Neural progenitor cell (in vitro differentiated cells): ENCODE measurements at regions not wholly inside any gene's neighbourhood (a gene's known extent, or its start where the extent isn't known, plus 50 kb on each side); places are given as distances from the start of the nearest gene placed in this dataset.

Source experiments
- DNase-seq: peaks from one replicate; pipeline ENCODE4 v3.0.0-alpha.2; 2016; ENCODE audit warnings: low spot score
- H2AFZ ChIP-seq: fragments of 200-600 bp; sonication (generic); replicated peaks from 2 replicates; pipeline ENCODE4 v1.6.1; 2016; ENCODE audit warnings: antibody characterized with exemption
- H3F3A ChIP-seq: fragments of 200-600 bp; sonication (generic); 2 replicates; pipeline ENCODE4 v1.6.1; 2016; ENCODE audit warnings: antibody characterized with exemption, low read depth
- H3K27ac ChIP-seq: fragments of 200-600 bp; sonication (generic); 2 replicates; pipeline ENCODE4 v1.5.1; 2016; ENCODE audit warnings: mild to moderate bottlenecking
- H3K27me3 ChIP-seq: fragments of 200-600 bp; sonication (generic); 2 replicates; pipeline ENCODE4 v1.6.1; 2016; ENCODE audit warnings: mild to moderate bottlenecking, moderate library complexity
- H3K36me3 ChIP-seq: fragments of 200-600 bp; sonication (generic); 2 replicates; pipeline ENCODE4 v1.5.1; 2016
- H3K4me1 ChIP-seq: fragments of 200-600 bp; sonication (generic); 2 replicates; pipeline ENCODE4 v1.6.1; 2016; ENCODE audit warnings: mixed run types
- H3K4me2 ChIP-seq: fragments of 200-600 bp; sonication (generic); 2 replicates; pipeline ENCODE4 v1.6.1; 2016
- H3K4me3 ChIP-seq: fragments of 200-600 bp; sonication (generic); 2 replicates; pipeline ENCODE4 v1.5.1; 2016
- H3K79me2 ChIP-seq: fragments of 200-600 bp; sonication (generic); 2 replicates; pipeline ENCODE4 v1.6.1; 2016; ENCODE audit warnings: low read depth
- H3K9ac ChIP-seq: fragments of 200-600 bp; sonication (generic); 2 replicates; pipeline ENCODE4 v1.6.1; 2016
- H3K9me3 ChIP-seq: fragments of 200-600 bp; sonication (generic); 2 replicates; pipeline ENCODE4 v1.5.1; 2016; ENCODE audit warnings: low read depth
- H4K20me1 ChIP-seq: fragments of 200-600 bp; sonication (generic); 2 replicates; pipeline ENCODE4 v1.6.1; 2016; ENCODE audit warnings: low read depth
- H3K27ac Mint-ChIP-seq: 3 replicates; pipeline ENCODE4 v1.8.0; 2021; ENCODE audit warnings: mixed read lengths
- H3K27me3 Mint-ChIP-seq: 2 replicates; pipeline ENCODE4 v1.8.0; 2022; ENCODE audit warnings: low read depth, mild to moderate bottlenecking, inconsistent platforms, moderate library complexity, mixed read lengths; ENCODE audit not compliant: insufficient read depth
- H3K36me3 Mint-ChIP-seq: 3 replicates; pipeline ENCODE4 v1.8.0; 2021; ENCODE audit warnings: mixed read lengths
- H3K4me1 Mint-ChIP-seq: 3 replicates; pipeline ENCODE4 v1.8.0; 2021; ENCODE audit warnings: mixed read lengths
- H3K4me3 Mint-ChIP-seq: 3 replicates; pipeline ENCODE4 v1.8.0; 2021; ENCODE audit warnings: mild to moderate bottlenecking, moderate library complexity, mixed read lengths
- H3K9me3 Mint-ChIP-seq: 3 replicates; pipeline ENCODE4 v1.8.0; 2020; ENCODE audit warnings: mixed read lengths
- EZH2 ChIP-seq: fragments of 200-600 bp; sonication (generic); IDR thresholded peaks from 2 replicates; pipeline ENCODE4 v1.6.1; 2017; ENCODE audit warnings: antibody characterized with exemption, mild to moderate bottlenecking, moderate library complexity
- EZH2phosphoT487 ChIP-seq: fragments of 200-600 bp; sonication (generic); IDR thresholded peaks from 2 replicates; pipeline ENCODE4 v1.6.1; 2017; ENCODE audit warnings: antibody characterized with exemption
- TF ChIP-seq, protein P1 (sequence below): fragments of 200-600 bp; sonication (generic); IDR thresholded peaks from 2 replicates; pipeline ENCODE4 v1.5.1; 2017; ENCODE audit warnings: antibody characterized with exemption, mild to moderate bottlenecking

DNA sequence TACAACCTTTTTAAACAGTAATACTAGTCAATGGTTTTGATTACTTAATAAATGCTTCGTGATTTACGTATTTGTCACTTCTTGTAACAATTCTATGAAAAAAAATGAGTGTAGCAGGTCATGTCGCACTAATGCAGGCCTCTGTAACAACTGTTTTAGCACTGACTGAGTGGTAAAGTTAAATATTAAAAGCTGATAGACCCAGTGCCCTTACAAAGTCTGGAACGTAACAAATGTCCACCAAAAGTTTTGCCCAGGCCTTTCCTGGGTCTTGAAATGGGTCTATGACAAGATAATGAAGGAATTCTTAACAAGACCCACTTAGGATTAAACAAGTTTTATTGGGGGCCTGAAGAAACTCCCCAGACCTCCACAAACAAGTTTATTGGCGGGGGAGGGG is 304.6 kb upstream of the DEPDC1 start:
- H3K9ac ChIP-seq, result no peak overlapping the region
- H3K36me3 ChIP-seq, result no peaks in the 10 kb centered on the region
- no peaks in the 10 kb centered on the region for H4K20me1 ChIP-seq
- no peak overlapping the region for H3K4me3 Mint-ChIP-seq
- H3K36me3 Mint-ChIP-seq, result no peaks in the 10 kb centered on the region
- TF ChIP-seq, protein P1, sequence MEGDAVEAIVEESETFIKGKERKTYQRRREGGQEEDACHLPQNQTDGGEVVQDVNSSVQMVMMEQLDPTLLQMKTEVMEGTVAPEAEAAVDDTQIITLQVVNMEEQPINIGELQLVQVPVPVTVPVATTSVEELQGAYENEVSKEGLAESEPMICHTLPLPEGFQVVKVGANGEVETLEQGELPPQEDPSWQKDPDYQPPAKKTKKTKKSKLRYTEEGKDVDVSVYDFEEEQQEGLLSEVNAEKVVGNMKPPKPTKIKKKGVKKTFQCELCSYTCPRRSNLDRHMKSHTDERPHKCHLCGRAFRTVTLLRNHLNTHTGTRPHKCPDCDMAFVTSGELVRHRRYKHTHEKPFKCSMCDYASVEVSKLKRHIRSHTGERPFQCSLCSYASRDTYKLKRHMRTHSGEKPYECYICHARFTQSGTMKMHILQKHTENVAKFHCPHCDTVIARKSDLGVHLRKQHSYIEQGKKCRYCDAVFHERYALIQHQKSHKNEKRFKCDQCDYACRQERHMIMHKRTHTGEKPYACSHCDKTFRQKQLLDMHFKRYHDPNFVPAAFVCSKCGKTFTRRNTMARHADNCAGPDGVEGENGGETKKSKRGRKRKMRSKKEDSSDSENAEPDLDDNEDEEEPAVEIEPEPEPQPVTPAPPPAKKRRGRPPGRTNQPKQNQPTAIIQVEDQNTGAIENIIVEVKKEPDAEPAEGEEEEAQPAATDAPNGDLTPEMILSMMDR, result no peak
- TF ChIP-seq EZH2 (no peak), EZH2phosphoT487 (no peak)
- no peaks in the 10 kb centered on the region for H3K27me3 Mint-ChIP-seq
- H3K4me1 ChIP-seq, result no peaks in the 10 kb centered on the region
- H2AFZ ChIP-seq, result no peak overlapping the region
- no peak overlapping the region for H3K27ac ChIP-seq
- no peaks in the 10 kb centered on the region for H3K79me2 ChIP-seq
- no peaks in the 10 kb centered on the region for H3F3A ChIP-seq
- H3K9me3 ChIP-seq, result no peaks in the 10 kb centered on the region
- no peaks in the 10 kb centered on the region for H3K27me3 ChIP-seq
- H3K4me1 Mint-ChIP-seq, result peaks cover 8% of the 10 kb centered on the region
- no peak overlapping the region for H3K27ac Mint-ChIP-seq
- no peak for DNase-seq
- H3K4me2 ChIP-seq, result no peak overlapping the region
- no peaks in the 10 kb centered on the region for H3K9me3 Mint-ChIP-seq
- no peak overlapping the region for H3K4me3 ChIP-seq

DNA sequence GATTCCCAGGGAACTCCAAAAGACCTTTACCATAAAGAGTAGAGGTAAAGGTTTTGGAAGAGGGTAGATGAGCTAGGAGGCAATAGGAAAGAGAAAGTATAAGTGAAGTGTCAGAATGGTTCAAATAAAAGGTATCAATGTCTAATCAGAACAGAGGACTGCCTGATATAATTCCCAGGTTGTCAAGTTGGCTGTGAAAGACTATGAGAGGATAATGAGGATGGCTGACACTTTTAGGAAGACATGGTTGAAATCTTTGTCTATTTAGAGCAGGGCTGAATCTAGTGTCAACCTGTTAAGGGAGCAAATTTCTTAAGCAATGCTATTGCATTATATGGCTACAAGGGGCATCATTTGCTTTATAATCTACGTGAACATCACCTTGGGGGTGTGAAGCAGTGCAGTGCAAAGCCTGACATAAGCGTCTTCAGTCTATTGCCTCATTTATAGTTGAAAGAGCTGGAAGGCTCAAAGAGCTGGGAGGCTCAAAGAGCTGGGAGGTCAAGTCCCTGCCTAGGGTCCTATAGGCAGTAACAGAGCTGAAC is 308.3 kb upstream of the DEPDC1 start:
- H4K20me1 ChIP-seq, result no peaks in the 10 kb centered on the region
- no peaks in the 10 kb centered on the region for H3K4me1 ChIP-seq
- Mint-ChIP-seq H3K4me1 (peaks cover 6% of the 10 kb centered on the region), H3K36me3 (no peaks in the 10 kb centered on the region), H3K27me3 (no peaks in the 10 kb centered on the region), H3K4me3 (no peak overlapping the region), H3K27ac (no peak overlapping the region), H3K9me3 (no peaks in the 10 kb centered on the region)
- H2AFZ ChIP-seq, result no peak overlapping the region
- no peaks in the 10 kb centered on the region for H3K36me3 ChIP-seq
- H3K27me3 ChIP-seq, result no peaks in the 10 kb centered on the region
- no peak overlapping the region for H3K9ac ChIP-seq
- no peak overlapping the region for H3K27ac ChIP-seq
- DNase-seq, result no peak
- H3K4me2 ChIP-seq, result no peak overlapping the region
- no peaks in the 10 kb centered on the region for H3K9me3 ChIP-seq
- H3K79me2 ChIP-seq, result no peaks in the 10 kb centered on the region
- no peaks in the 10 kb centered on the region for H3F3A ChIP-seq
- H3K4me3 ChIP-seq, result no peak overlapping the region
- TF ChIP-seq, protein P1, result no peak
- no peak for TF ChIP-seq EZH2phosphoT487
- TF ChIP-seq EZH2, result no peak

DNA sequence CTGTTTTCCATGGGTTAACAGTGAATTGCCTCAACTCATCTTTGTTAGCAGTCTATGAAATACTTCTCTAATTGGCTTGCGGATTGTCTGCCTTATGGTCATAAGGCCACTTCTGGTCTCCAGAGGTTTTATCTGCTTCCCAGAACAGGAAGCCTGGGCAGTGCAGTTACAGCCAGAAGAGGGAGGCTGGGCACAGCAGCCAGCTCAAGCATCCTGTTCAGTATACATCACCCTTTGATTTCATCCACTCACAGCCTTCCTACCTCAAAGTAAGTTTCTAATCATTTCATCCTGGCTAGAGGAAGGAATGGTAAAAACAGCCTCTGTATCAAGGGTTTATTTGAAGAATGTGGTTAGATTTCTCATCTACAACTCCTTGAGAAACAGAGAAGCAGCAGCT is 311.5 kb upstream of the DEPDC1 start:
- Histone ChIP-seq H3K9me3 (no peaks in the 10 kb centered on the region), H2AFZ (peak overlapping the region; percentile 52), H3F3A (no peaks in the 10 kb centered on the region), H3K36me3 (no peaks in the 10 kb centered on the region), H3K4me3 (no peak overlapping the region), H3K9ac (no peak overlapping the region), H3K27ac (no peak overlapping the region), H3K27me3 (no peaks in the 10 kb centered on the region), H3K79me2 (no peaks in the 10 kb centered on the region), H4K20me1 (no peaks in the 10 kb centered on the region), H3K4me2 (no peak overlapping the region), H3K4me1 (no peaks in the 10 kb centered on the region)
- no peaks in the 10 kb centered on the region for H3K27me3 Mint-ChIP-seq
- peaks cover under 1% of the 10 kb centered on the region for H3K4me1 Mint-ChIP-seq
- H3K36me3 Mint-ChIP-seq, result no peaks in the 10 kb centered on the region
- peak; percentile 31 for DNase-seq
- H3K27ac Mint-ChIP-seq, result no peak overlapping the region
- H3K4me3 Mint-ChIP-seq, result no peak overlapping the region
- TF ChIP-seq, protein P1, result peak; percentile 19
- no peak for TF ChIP-seq EZH2phosphoT487
- TF ChIP-seq EZH2, result no peak
- H3K9me3 Mint-ChIP-seq, result peaks cover 3% of the 10 kb centered on the region
